ENCODE measurements at regions not wholly inside any gene's neighbourhood (a gene's known extent, or its start where the extent isn't known, plus 50 kb on each side); places are given as distances from the start of the nearest gene placed in this dataset.

- Mint-ChIP-seq H3K9me3 (no peaks in the 10 kb centered on the region), H3K4me3 (no peak overlapping the region), H3K27ac (no peak overlapping the region), H3K36me3 (ENCODE audit: low read depth) (no peaks in the 10 kb centered on the region), H3K4me1 (no peaks in the 10 kb centered on the region), H3K27me3 (ENCODE audit: insufficient read depth) (no peaks in the 10 kb centered on the region)
- H3K4me3 ChIP-seq (ENCODE audit: low read length) = no peak overlapping the region
- H3K27ac ChIP-seq (ENCODE audit: low read depth, low read length) = no peak overlapping the region
- no peaks in the 10 kb centered on the region for H3K36me3 ChIP-seq (ENCODE audit: control insufficient read depth, insufficient read depth, low read length)
- H3K9ac ChIP-seq (ENCODE audit: extremely low read depth, low read length, poor library complexity, severe bottlenecking) = no peak overlapping the region
- TF ChIP-seq CTCF (conservative IDR thresholded peaks at IDR 0.05) = no peak
- no peaks in the 10 kb centered on the region for H3K27me3 ChIP-seq (ENCODE audit: control insufficient read depth, insufficient read depth, low read length, poor library complexity, severe bottlenecking)
- no peaks in the 10 kb centered on the region for H3K9me3 ChIP-seq (ENCODE audit: control insufficient read depth, low read length)
- H3K4me1 ChIP-seq (ENCODE audit: control insufficient read depth, insufficient read depth, low read length) = no peaks in the 10 kb centered on the region
- no peak for DNase-seq
- 95% methylated on average over 1 of the region's 1 CpG; no CpG with 5 or more reads in 1 of the 2 experiments for WGBS, 2 experiments (ENCODE audit: insufficient coverage in 1 of 2, insufficient read length in 1 of 2)
Observed at GRCh38 chr11:37333345-37333744, 735.3 kb upstream of the RAG2 start.

GRCh38 chr11:37323843-37324242 is 725.8 kb upstream of the RAG2 start:
- H3K27me3 Mint-ChIP-seq (ENCODE audit: insufficient read depth) = peaks cover 3% of the 10 kb centered on the region
- no peak overlapping the region for H3K4me3 Mint-ChIP-seq
- Histone ChIP-seq H3K27me3 (ENCODE audit: control insufficient read depth, insufficient read depth, low read length, poor library complexity, severe bottlenecking) (no peaks in the 10 kb centered on the region), H3K27ac (ENCODE audit: low read depth, low read length) (no peak overlapping the region), H3K9ac (ENCODE audit: extremely low read depth, low read length, poor library complexity, severe bottlenecking) (no peak overlapping the region), H3K36me3 (ENCODE audit: control insufficient read depth, insufficient read depth, low read length) (no peaks in the 10 kb centered on the region), H3K4me3 (ENCODE audit: low read length) (no peak overlapping the region), H3K9me3 (ENCODE audit: control insufficient read depth, low read length) (no peaks in the 10 kb centered on the region), H3K4me1 (ENCODE audit: control insufficient read depth, insufficient read depth, low read length) (no peaks in the 10 kb centered on the region)
- no peaks in the 10 kb centered on the region for H3K9me3 Mint-ChIP-seq
- H3K27ac Mint-ChIP-seq = no peak overlapping the region
- DNase-seq = no peak
- H3K36me3 Mint-ChIP-seq (ENCODE audit: low read depth) = no peaks in the 10 kb centered on the region
- no peaks in the 10 kb centered on the region for H3K4me1 Mint-ChIP-seq
- TF ChIP-seq CTCF (conservative IDR thresholded peaks at IDR 0.05) = no peak

- H3K36me3 Mint-ChIP-seq (ENCODE audit: low read depth) = no peaks in the 10 kb centered on the region
Observed at GRCh38 chr11:37322333-37323194, 724.5 kb upstream of the RAG2 start.

More at GRCh38 chr11:37322333-37323194, 724.5 kb upstream of the RAG2 start:
- Mint-ChIP-seq H3K9me3 (no peaks in the 10 kb centered on the region), H3K4me1 (no peaks in the 10 kb centered on the region), H3K27ac (no peak overlapping the region), H3K4me3 (no peak overlapping the region), H3K27me3 (ENCODE audit: insufficient read depth) (peaks cover 3% of the 10 kb centered on the region)
- Histone ChIP-seq H3K9me3 (ENCODE audit: control insufficient read depth, low read length) (no peaks in the 10 kb centered on the region), H3K4me3 (ENCODE audit: low read length) (no peak overlapping the region), H3K9ac (ENCODE audit: extremely low read depth, low read length, poor library complexity, severe bottlenecking) (no peak overlapping the region), H3K36me3 (ENCODE audit: control insufficient read depth, insufficient read depth, low read length) (no peaks in the 10 kb centered on the region), H3K27ac (ENCODE audit: low read depth, low read length) (no peak overlapping the region), H3K27me3 (ENCODE audit: control insufficient read depth, insufficient read depth, low read length, poor library complexity, severe bottlenecking) (no peaks in the 10 kb centered on the region), H3K4me1 (ENCODE audit: control insufficient read depth, insufficient read depth, low read length) (no peaks in the 10 kb centered on the region)
- no peak for TF ChIP-seq CTCF (conservative IDR thresholded peaks at IDR 0.05)
- DNase-seq = no peak
- 89 to 95% methylated on average over 4 to 7 of the region's 8 CpGs for WGBS, 2 experiments (ENCODE audit: insufficient coverage in 1 of 2, insufficient read length in 1 of 2)
